H9 (cell line): ENCODE measurements at regions not wholly inside any gene's neighbourhood (a gene's known extent, or its start where the extent isn't known, plus 50 kb on each side); places are given as distances from the start of the nearest gene placed in this dataset.
A peak's percentile ranks its signal among the peaks of the same experiment; 100 is the strongest.

Experiments
- DNase-seq: peaks from one replicate; pipeline ENCODE4 v3.0.0-alpha.2; 2017
- H2AFZ ChIP-seq: one replicate; pipeline ENCODE4 v1.6.1; 2013; ENCODE audit warnings: mild to moderate bottlenecking, low read length, control low read depth, moderate library complexity
- H2AK5ac ChIP-seq: 2 replicates; pipeline ENCODE4 v1.6.1; 2013; ENCODE audit warnings: low read length, control low read depth, mixed read lengths; ENCODE audit not compliant: insufficient read length
- H2BK120ac ChIP-seq: one replicate; pipeline ENCODE4 v1.6.1; 2013; ENCODE audit warnings: low read depth, mild to moderate bottlenecking, low read length, control low read depth, inconsistent platforms; ENCODE audit not compliant: poor library complexity, severe bottlenecking
- H2BK12ac ChIP-seq: 2 replicates; pipeline ENCODE4 v1.6.1; 2013; ENCODE audit warnings: low read length, control low read depth, mixed read lengths, low read depth; ENCODE audit not compliant: insufficient read length
- H2BK15ac ChIP-seq: 2 replicates; pipeline ENCODE4 v1.6.1; 2013; ENCODE audit warnings: low read depth, low read length, control low read depth
- H2BK20ac ChIP-seq: one replicate; pipeline ENCODE4 v1.6.1; 2013; ENCODE audit warnings: low read depth, mild to moderate bottlenecking, low read length, control low read depth, inconsistent platforms; ENCODE audit not compliant: poor library complexity, severe bottlenecking
- H2BK5ac ChIP-seq: 2 replicates; pipeline ENCODE4 v1.6.1; 2013; ENCODE audit warnings: low read length, control low read depth, mixed read lengths; ENCODE audit not compliant: insufficient read length
- H3K14ac ChIP-seq: 2 replicates; pipeline ENCODE4 v1.6.1; 2013; ENCODE audit warnings: low read length, control low read depth; ENCODE audit not compliant: insufficient read depth
- H3K18ac ChIP-seq: 2 replicates; pipeline ENCODE4 v1.6.1; 2013; ENCODE audit warnings: low read depth, mild to moderate bottlenecking, mixed read lengths, low read length, control low read depth; ENCODE audit not compliant: insufficient read length
- H3K23ac ChIP-seq: 2 replicates; pipeline ENCODE4 v1.6.1; 2013; ENCODE audit warnings: low read length, control low read depth, mixed read lengths, low read depth; ENCODE audit not compliant: insufficient read length
- H3K23me2 ChIP-seq: 2 replicates; pipeline ENCODE4 v1.6.1; 2013; ENCODE audit warnings: low read depth, mild to moderate bottlenecking, mixed read lengths, low read length, control low read depth; ENCODE audit not compliant: insufficient read length, poor library complexity, severe bottlenecking
- H3K27ac ChIP-seq: 2 replicates; pipeline ENCODE4 v1.5.1; 2013; ENCODE audit warnings: low read length, control low read depth, mixed read lengths, low read depth; ENCODE audit not compliant: insufficient read length
- H3K27me3 ChIP-seq: 2 replicates; pipeline ENCODE4 v1.6.1; 2013; ENCODE audit warnings: low read length, control low read depth, inconsistent platforms; ENCODE audit not compliant: insufficient read depth
- H3K4ac ChIP-seq: 2 replicates; pipeline ENCODE4 v1.6.1; 2013; ENCODE audit warnings: low read depth, mild to moderate bottlenecking, control low read depth, inconsistent platforms, low read length, moderate library complexity
- H3K4me1 ChIP-seq: 2 replicates; pipeline ENCODE4 v1.6.1; 2013; ENCODE audit warnings: low read length, control low read depth, inconsistent platforms; ENCODE audit not compliant: insufficient read depth
- H3K4me2 ChIP-seq: 2 replicates; pipeline ENCODE4 v1.6.1; 2013; ENCODE audit warnings: low read length, control low read depth, mixed read lengths; ENCODE audit not compliant: insufficient read length, insufficient read depth
- H3K56ac ChIP-seq: 2 replicates; pipeline ENCODE4 v1.6.1; 2013; ENCODE audit warnings: low read depth, mild to moderate bottlenecking, mixed read lengths, low read length, control low read depth; ENCODE audit not compliant: insufficient read length
- H3K79me1 ChIP-seq: 2 replicates; pipeline ENCODE4 v1.6.1; 2013; ENCODE audit warnings: low read depth, mild to moderate bottlenecking, moderate library complexity, low read length, control low read depth, inconsistent platforms; ENCODE audit not compliant: insufficient read depth, poor library complexity, severe bottlenecking
- H3K79me2 ChIP-seq: 2 replicates; pipeline ENCODE4 v1.6.1; 2013; ENCODE audit warnings: low read length, control low read depth, inconsistent platforms; ENCODE audit not compliant: insufficient read depth
- H3K9ac ChIP-seq: 2 replicates; pipeline ENCODE4 v1.6.1; 2013; ENCODE audit warnings: low read length, control low read depth, mixed read lengths; ENCODE audit not compliant: insufficient read length; ENCODE audit errors: extremely low read depth
- H3K9me3 ChIP-seq: one replicate; pipeline ENCODE4 v1.6.1; 2013; ENCODE audit warnings: low read depth, low read length, inconsistent platforms; ENCODE audit not compliant: control insufficient read depth
- H3T11ph ChIP-seq: one replicate; pipeline ENCODE4 v1.6.1; 2013; ENCODE audit warnings: mild to moderate bottlenecking, low read length, control low read depth, inconsistent platforms
- H4K20me1 ChIP-seq: one replicate; pipeline ENCODE4 v1.6.1; 2013; ENCODE audit not compliant: control insufficient read depth, insufficient read length, insufficient read depth
- H4K5ac ChIP-seq: 2 replicates; pipeline ENCODE4 v1.6.1; 2013; ENCODE audit warnings: low read depth, mild to moderate bottlenecking, mixed read lengths, low read length, control low read depth; ENCODE audit not compliant: insufficient read length
- H4K8ac ChIP-seq: replicated peaks from 2 replicates; pipeline ENCODE4 v1.6.1; 2013; ENCODE audit warnings: low read length, control low read depth, mixed read lengths, low read depth; ENCODE audit not compliant: insufficient read length
- H4K91ac ChIP-seq: 2 replicates; pipeline ENCODE4 v1.6.1; 2013; ENCODE audit warnings: low read depth, mild to moderate bottlenecking, moderate library complexity, mixed read lengths, low read length, control low read depth; ENCODE audit not compliant: insufficient read length
- H3K27ac Mint-ChIP-seq, 3 experiments: 2 replicates in 2 of 3; 3 replicates in 1 of 3; pipeline ENCODE4 v1.8.0; 2020 to 2021; ENCODE audit warnings: mixed read lengths in 3 of 3, mild to moderate bottlenecking in 1 of 3, moderate library complexity in 1 of 3
- H3K27me3 Mint-ChIP-seq: 2 replicates; pipeline ENCODE4 v1.8.0; 2021; ENCODE audit warnings: low read depth, mild to moderate bottlenecking, moderate library complexity, mixed read lengths
- H3K36me3 Mint-ChIP-seq, 3 experiments: 2 replicates in 2 of 3; 3 replicates in 1 of 3; pipeline ENCODE4 v1.8.0; 2020 to 2021; ENCODE audit warnings: low read depth in 3 of 3, mixed read lengths in 3 of 3; ENCODE audit not compliant: insufficient read depth in 1 of 3
- H3K4me1 Mint-ChIP-seq, 2 experiments: 2 replicates each; pipeline ENCODE4 v1.8.0; 2020; ENCODE audit warnings: mixed read lengths in 2 of 2
- H3K4me3 Mint-ChIP-seq, 2 experiments: 2 replicates in 1 of 2; 3 replicates in 1 of 2; pipeline ENCODE4 v1.8.0; 2020 to 2021; ENCODE audit warnings: mild to moderate bottlenecking in 2 of 2, mixed read lengths in 2 of 2, moderate library complexity in 1 of 2
- H3K9me3 Mint-ChIP-seq, 2 experiments: 2 replicates in 1 of 2; 3 replicates in 1 of 2; pipeline ENCODE4 v1.8.0; 2020; ENCODE audit warnings: mild to moderate bottlenecking in 2 of 2, mixed read lengths in 2 of 2, moderate library complexity in 1 of 2
- whole genome bisulfite sequencing: extraction: QIAGEN DNeasy Blood & Tissue Kit; methylation state at CpG from one replicate; pipeline ENCODE4 v1.1.7; 2013; ENCODE audit warnings: missing lambda C conversion rate, low lambda C conversion rate, mixed read lengths; ENCODE audit not compliant: insufficient read length; ENCODE audit errors: extremely low coverage; 5-methylcytosine and 5-hydroxymethylcytosine counted together
- TF ChIP-seq, protein P1 (sequence below): fragments of 200-600 bp; sonication (generic); conservative IDR thresholded peaks from 3 replicates; pipeline ENCODE4 v1.8.0; 2021; ENCODE audit warnings: antibody characterized with exemption, mild to moderate bottlenecking

DNA sequence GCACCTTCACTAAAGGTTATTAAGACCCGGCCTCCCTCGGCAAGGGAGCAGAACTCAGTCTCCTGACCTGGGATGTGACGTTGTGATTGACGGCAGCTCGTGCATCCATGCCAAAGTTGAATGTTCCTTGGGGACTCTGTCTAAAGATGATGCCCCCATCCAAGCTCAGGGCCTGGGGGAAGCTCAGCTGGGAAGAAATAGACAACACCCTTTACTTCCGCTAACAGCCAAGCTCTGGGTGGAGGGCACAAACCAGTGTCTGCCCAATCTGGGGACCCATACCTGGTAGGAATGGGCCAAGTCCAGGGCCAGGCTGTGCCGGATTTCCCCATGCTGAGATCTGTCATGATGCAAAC, 95.4 kb downstream of the RMI2 start:
- Histone ChIP-seq H3K9ac (no peak overlapping the region), H3T11ph (no peak overlapping the region), H3K9me3 (peaks cover 6% of the 10 kb centered on the region), H2BK5ac (no peak overlapping the region), H3K23me2 (no peaks in the 10 kb centered on the region), H3K27ac (no peak overlapping the region), H3K79me2 (no peaks in the 10 kb centered on the region), H2BK120ac (no peak overlapping the region), H3K23ac (no peak overlapping the region), H2AFZ (no peak overlapping the region), H4K5ac (no peak overlapping the region), H2AK5ac (no peak overlapping the region), H3K18ac (no peak overlapping the region), H3K4me1 (no peaks in the 10 kb centered on the region; the same call in 1 of the 2 replicates), H2BK12ac (no peak overlapping the region), H4K8ac (peak overlapping the region; percentile 25), H4K91ac (no peak overlapping the region), H3K4ac (no peak overlapping the region), H2BK20ac (no peak overlapping the region), H3K14ac (no peak overlapping the region), H4K20me1 (no peaks in the 10 kb centered on the region), H3K56ac (no peak overlapping the region), H3K4me2 (no peak overlapping the region), H3K79me1 (no peaks in the 10 kb centered on the region), H2BK15ac (no peak overlapping the region), H3K27me3 (no peaks in the 10 kb centered on the region)
- Mint-ChIP-seq H3K27ac (peak overlapping the region in 1 of 3 experiments; percentile 65; a peak in 1 of 7 replicates), H3K27me3 (peaks cover 5% of the 10 kb centered on the region), H3K36me3 (peaks cover 0 to 6% (median 0%) of the 10 kb centered on the region in 3 experiments; a peak in 2 of 7 replicates), H3K4me3 (no peak overlapping the region), H3K4me1 (no peaks in the 10 kb centered on the region), H3K9me3 (peaks cover 8 to 12% of the 10 kb centered on the region in 2 experiments; a peak in 4 of 5 replicates)
- no CpG with 5 or more reads among the region's 7 CpGs for WGBS
- no peak for DNase-seq
- TF ChIP-seq, protein P1, sequence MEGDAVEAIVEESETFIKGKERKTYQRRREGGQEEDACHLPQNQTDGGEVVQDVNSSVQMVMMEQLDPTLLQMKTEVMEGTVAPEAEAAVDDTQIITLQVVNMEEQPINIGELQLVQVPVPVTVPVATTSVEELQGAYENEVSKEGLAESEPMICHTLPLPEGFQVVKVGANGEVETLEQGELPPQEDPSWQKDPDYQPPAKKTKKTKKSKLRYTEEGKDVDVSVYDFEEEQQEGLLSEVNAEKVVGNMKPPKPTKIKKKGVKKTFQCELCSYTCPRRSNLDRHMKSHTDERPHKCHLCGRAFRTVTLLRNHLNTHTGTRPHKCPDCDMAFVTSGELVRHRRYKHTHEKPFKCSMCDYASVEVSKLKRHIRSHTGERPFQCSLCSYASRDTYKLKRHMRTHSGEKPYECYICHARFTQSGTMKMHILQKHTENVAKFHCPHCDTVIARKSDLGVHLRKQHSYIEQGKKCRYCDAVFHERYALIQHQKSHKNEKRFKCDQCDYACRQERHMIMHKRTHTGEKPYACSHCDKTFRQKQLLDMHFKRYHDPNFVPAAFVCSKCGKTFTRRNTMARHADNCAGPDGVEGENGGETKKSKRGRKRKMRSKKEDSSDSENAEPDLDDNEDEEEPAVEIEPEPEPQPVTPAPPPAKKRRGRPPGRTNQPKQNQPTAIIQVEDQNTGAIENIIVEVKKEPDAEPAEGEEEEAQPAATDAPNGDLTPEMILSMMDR: no peak
